ENCODE measurements at regions not wholly inside any gene's neighbourhood (a gene's known extent, or its start where the extent isn't known, plus 50 kb on each side); places are given as distances from the start of the nearest gene placed in this dataset.
"Not testable (repeated sequence)": the region's sequence is repeated elsewhere in the genome, so short reads cannot be mapped to it uniquely, and the experiment has no call there.

- DNase-seq = peak; percentile 7 to 17
These were observed 114.1 kb downstream of the FAR1 start for GRCh38 chr11:13782390-13783075.

GRCh38 chr11:13784441-13784840 is 116.0 kb downstream of the FAR1 start:
- DNase-seq = no peak

GRCh38 chr11:13784855-13785254 is 116.4 kb downstream of the FAR1 start:
- no peak for DNase-seq

- DNase-seq = no peak
These were observed 118.2 kb downstream of the FAR1 start for GRCh38 chr11:13786688-13787087.

- not testable (repeated sequence) for DNase-seq
These were observed 129.1 kb downstream of the FAR1 start for GRCh38 chr11:13797616-13798015.

GRCh38 chr11:13800901-13801300 is 132.4 kb downstream of the FAR1 start:
- no peak for DNase-seq

- no peak for DNase-seq
These were observed 144.2 kb upstream of the SPON1 start for GRCh38 chr11:13818325-13818724.

- peak in 1 of 2 donors; percentile 29 for DNase-seq
These were observed 135.8 kb upstream of the SPON1 start for GRCh38 chr11:13826505-13827278.

GRCh38 chr11:13831696-13832095 is 130.8 kb upstream of the SPON1 start:
- DNase-seq = no peak

GRCh38 chr11:13834463-13834862 is 128.1 kb upstream of the SPON1 start:
- no peak for DNase-seq

- no peak for DNase-seq
These were observed 125.9 kb upstream of the SPON1 start for GRCh38 chr11:13836666-13837065.

GRCh38 chr11:13837286-13837685 is 125.2 kb upstream of the SPON1 start:
- no peak for DNase-seq

- no peak for DNase-seq
These were observed 121.1 kb upstream of the SPON1 start for GRCh38 chr11:13841393-13841792.

GRCh38 chr11:13848031-13848430 is 114.5 kb upstream of the SPON1 start:
- DNase-seq = no peak

- DNase-seq = peak; percentile 82 to 95
These were observed 112.1 kb upstream of the SPON1 start for GRCh38 chr11:13850231-13851005.

GRCh38 chr11:13851691-13852090 is 110.8 kb upstream of the SPON1 start:
- DNase-seq = no peak

- peak; percentile 34 to 51 for DNase-seq
These were observed 110.0 kb upstream of the SPON1 start for GRCh38 chr11:13852481-13852880.

- no peak for DNase-seq
These were observed 104.7 kb upstream of the SPON1 start for GRCh38 chr11:13857828-13858227.

GRCh38 chr11:13859892-13860291 is 102.6 kb upstream of the SPON1 start:
- no peak for DNase-seq

GRCh38 chr11:13861411-13861810 is 101.1 kb upstream of the SPON1 start:
- no peak for DNase-seq

- DNase-seq = no peak
These were observed 99.6 kb upstream of the SPON1 start for GRCh38 chr11:13862845-13863392.

- DNase-seq = no peak
These were observed 93.7 kb upstream of the SPON1 start for GRCh38 chr11:13868710-13869397.

All from inflammatory macrophage (primary cell).